GM21576 (cell line): ENCODE measurements at regions not wholly inside any gene's neighbourhood (a gene's known extent, or its start where the extent isn't known, plus 50 kb on each side); places are given as distances from the start of the nearest gene placed in this dataset.
"Not testable (repeated sequence)": the region's sequence is repeated elsewhere in the genome, so short reads cannot be mapped to it uniquely, and the experiment has no call there.

Experiments
- ATAC-seq: cut with Tn5 transposase; IDR thresholded peaks from one replicate; pipeline ENCODE4 v1.9.1; 2021; ENCODE audit warnings: mild to moderate bottlenecking, moderate library complexity; ENCODE audit not compliant: unreplicated experiment

DNA sequence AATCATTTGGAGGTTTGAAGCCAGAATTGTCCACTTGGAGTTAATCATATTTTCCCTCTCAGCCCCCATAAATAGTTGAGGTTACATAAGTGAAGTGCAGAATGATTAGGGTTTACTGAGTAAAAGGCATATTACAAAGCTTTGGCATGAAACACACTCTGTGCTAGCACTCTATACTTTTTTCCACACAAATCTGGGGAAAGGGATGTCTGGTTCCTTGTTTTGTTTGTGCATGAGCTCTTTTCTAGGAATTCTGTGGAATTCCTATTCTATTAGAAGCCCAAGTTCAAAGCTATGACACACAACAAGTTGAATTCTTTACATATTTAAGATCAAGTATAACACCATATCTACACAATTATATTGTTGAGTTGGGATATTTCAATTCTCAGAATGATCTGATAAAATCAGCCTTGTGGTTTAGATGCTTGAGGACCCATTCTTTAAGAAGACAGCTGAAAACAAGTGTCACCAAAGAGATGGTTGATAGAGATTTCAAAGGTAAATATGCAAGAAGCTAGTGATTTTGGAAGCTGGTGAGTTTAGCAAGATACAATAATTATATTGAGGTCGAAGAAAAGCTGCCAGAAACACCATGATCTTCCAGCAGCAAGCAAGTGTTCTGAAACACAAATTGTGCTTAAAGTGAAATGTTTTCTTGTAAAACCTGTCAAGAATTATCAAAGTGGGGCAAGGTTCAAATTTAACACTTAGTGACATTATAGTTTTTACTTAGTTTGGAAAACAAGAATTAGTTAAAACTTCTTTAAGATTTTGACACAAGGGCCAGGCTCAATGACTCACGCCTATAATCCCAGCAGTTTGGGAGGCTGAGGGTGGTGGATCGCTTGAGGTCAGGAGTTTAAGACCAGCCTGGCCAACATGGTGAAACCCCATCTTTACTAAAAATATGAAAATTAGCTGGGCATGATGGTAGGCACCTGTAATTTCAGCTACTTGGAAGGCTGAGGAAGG is 122.6 kb downstream of the INHBA start:
- no peak for ATAC-seq

DNA sequence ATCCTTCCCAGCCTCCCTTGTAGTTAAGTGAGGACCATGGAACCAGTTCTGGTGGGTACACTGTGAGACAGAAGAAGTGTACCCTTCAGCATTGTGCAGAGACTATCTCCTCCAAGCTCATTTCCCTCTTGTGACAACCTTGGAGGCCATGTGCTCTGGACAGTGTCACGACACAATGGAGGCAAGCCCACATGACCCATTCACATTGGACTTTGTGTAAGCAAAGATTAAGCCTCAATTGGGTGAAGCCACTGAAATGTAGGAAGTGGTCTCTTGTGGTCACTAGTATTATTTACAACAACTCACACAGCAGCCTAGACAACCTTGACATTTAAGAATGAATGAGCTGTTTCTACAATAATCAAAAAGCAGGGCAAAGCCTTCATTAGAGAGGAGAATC is 124.2 kb downstream of the INHBA start:
- ATAC-seq = no peak

DNA sequence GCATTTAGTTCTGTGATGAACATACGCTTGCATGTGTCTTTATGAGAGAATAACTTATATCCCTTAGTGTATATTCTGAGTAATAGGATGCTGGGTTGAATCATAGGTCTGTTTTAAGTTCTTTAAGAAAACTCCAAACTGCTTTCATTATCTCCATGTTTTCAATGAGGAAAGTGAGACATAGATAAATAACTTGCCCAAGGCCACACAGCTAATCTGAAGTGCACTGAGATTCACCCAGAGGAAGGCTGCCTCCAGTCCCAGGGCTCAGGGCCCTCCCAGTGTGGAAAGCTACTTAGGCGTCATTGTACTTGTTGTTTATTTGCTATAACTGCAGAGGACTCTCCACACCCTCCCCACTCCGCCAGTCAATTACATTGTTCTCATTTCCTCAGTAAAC is 126.7 kb downstream of the INHBA start:
- no peak for ATAC-seq

DNA sequence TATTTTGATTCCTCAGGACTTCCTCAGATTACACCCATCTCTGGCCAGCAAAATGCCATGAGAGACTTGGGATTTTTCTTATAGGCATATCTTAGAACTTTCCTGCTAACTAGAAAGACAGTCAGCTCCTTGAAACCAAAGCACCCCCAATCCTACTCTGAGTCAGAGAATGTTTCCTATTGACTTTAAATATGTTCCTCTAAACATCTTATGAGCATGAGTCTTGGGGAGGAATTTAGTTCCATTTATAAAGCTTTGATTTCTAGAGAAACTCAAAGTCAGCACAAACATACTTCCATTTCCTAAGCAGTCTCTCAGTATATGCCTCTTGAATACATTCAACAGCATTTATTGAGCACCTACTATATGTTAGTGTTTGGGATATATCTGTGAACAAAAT is 128.5 kb downstream of the INHBA start:
- no peak for ATAC-seq

DNA sequence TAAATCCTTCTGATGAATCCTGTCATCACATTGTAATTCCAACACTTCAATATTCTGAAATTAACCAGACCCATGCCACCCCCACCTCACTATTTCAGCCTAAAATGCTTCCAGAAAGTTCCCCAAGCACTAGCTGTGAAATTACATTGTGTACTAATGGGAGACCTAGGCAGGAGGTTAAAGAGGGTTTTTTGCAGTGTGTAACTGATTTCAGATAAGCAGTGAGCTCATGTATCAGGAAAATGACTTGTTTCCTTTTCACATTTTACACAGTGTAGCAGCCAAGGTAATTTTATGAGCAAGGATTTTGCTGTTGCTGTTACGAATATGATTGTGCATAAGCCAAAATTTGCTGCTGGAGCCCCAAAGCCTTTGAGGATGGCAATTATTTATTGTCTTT is 129.0 kb downstream of the INHBA start:
- no peak for ATAC-seq

GRCh38 chr7:41573443-41573842 is 129.4 kb downstream of the INHBA start:
- no peak for ATAC-seq

- no peak for ATAC-seq
Observed at GRCh38 chr7:41573015-41573414, 129.9 kb downstream of the INHBA start.

GRCh38 chr7:41571573-41571972 is 131.3 kb downstream of the INHBA start:
- no peak for ATAC-seq

DNA sequence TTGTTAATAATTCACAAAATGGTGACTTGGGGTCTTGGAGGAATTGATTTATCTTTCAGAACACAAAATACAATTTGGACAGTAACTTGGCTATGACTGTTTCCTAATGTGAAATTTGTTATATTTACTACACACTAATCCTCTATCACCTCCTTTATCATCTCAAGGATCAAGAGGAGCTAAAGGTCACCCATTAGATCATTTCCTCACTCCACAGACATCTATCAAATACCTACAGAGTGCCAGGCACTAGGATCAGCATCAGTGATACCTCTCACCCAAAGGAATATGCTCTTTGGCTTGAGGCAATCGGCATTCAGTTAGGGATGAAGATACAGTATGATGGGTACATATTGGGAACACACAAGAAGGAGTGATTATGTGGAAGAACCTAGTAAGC is 132.1 kb downstream of the INHBA start:
- no peak for ATAC-seq

DNA sequence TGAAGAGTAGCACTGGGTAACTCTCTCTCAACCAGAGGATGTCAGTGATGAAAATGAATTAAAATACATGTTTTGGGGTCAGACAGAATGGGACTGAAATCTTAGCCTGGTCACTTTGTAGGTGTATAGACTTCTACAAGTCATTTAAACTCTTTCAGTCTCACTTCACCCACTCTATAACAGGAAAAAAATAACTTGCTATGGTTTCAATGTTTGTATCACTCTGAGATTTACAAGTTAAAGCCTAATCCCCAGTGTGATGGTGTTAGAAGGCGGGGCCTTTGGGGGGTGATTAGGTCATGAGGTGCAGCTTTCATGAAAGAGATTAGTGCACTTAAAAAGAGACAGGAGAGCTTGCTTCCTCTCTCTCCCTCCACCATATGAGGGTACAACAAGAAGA is 134.8 kb downstream of the INHBA start:
- ATAC-seq = no peak

GRCh38 chr7:41567731-41568114 is 135.2 kb downstream of the INHBA start:
- ATAC-seq = no peak

DNA sequence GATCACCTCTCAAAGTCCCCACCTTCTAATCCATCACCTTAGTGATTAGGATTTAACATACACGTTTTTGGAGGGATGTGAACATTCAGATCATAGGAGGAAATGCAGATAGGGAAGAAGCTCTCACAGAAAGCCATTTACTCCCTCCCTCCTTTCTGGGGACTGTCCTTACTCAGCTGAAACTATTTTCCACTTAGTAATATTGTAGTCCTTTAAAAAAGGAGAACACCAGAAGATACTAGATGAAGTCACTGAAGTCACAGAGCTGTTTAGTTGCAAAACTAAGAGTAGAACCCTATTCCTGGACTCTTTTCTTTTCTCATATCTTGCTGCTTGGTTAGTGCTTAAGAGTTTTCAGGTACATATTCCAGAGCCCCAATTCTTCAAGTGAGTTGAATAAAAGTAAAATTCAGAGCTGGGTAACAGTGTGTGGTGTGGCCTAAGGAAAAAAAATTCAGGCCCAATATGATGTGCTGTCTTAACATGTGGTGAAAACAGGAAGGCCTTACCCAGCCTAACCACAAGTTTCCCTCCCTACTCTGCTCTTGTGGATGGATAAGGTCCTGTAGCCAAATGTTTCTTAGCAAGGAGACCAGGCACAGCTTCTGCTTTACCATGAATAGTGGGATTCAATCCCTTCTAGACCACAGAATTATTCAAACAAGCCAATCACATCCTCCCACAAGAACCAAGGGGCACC is 135.7 kb downstream of the INHBA start:
- ATAC-seq = no peak

DNA sequence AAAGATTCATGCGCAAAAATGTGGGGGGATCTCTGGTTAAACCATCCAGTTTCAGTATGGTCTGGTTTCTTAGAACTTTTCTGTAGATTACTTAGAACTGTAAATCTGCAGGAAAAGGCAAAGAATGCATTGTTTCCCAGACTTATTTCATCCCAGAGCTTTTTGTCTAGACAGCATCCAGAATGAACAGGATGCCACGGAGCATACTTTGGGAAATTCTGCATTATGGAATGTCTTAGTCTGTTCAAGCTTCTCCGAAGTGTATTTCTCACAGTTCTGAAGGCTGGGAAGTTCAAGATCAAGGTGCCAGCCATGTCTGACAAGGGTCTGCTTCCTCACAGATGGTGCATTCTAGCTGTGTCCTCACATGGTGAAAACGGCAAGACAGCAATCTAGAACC is 136.3 kb downstream of the INHBA start:
- no peak for ATAC-seq

DNA sequence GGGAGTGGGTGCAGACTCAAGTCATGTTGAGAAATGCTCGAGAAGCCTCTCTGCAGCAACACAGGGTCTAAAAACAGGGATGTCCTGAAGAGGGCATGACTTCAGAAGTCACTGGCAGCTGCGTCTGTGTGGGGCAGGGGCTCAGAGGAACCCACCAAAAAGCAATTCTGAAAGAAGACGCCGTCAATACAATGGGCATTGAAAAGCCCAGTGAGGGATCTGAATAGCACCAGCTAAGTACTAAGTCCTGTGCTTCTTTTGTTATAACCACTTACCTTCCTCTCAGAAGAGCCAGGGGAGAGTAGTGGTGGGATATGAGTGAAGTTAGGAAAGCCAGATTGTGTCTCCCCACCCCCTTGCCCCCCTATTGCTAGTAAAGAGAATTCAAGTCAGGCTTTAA is 137.2 kb downstream of the INHBA start:
- ATAC-seq = no peak

- ATAC-seq = no peak
Observed at GRCh38 chr7:41559426-41559825, 143.5 kb downstream of the INHBA start.

DNA sequence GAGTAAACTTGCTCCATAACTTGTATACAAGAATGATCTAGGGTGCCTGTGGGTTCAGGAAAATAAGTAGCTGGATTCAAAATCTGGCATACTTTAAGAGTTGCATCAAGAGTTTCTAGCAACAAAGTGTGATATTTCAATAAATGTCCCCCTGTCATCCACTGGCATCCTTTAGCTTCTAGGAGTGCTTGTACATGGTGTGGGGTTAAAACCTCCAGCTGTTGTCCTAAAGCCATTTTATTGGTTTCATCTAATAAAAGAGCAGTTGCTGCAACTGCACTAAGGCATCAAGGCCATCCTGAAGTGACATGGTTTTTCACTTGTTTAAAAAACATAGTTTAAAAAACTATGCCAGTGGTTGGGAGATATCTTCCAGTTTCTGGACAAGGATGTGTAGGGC is 148.4 kb downstream of the INHBA start:
- no peak for ATAC-seq

GRCh38 chr7:41550046-41550445 is 152.8 kb downstream of the INHBA start:
- not testable (repeated sequence) for ATAC-seq

DNA sequence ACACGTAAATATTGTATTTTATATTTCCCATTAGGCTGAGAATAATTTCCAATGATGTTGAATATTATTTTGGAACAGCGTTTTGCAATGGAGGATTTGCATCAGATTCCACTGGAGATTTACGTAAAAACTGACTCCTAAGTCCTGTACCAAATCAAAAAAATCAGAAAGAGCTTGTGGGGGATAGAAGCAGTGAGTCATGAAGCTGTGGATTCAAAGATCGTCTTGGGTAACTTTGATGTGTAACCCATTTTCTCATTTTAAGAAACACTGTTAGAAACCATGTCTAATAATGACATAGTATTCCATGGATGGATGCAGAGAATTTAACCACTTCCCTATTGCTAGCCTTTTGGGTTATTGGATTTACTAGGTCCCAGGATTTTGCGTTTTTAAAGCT is 158.6 kb downstream of the INHBA start:
- ATAC-seq = no peak

GRCh38 chr7:41540601-41541000 is 162.3 kb downstream of the INHBA start:
- no peak for ATAC-seq

DNA sequence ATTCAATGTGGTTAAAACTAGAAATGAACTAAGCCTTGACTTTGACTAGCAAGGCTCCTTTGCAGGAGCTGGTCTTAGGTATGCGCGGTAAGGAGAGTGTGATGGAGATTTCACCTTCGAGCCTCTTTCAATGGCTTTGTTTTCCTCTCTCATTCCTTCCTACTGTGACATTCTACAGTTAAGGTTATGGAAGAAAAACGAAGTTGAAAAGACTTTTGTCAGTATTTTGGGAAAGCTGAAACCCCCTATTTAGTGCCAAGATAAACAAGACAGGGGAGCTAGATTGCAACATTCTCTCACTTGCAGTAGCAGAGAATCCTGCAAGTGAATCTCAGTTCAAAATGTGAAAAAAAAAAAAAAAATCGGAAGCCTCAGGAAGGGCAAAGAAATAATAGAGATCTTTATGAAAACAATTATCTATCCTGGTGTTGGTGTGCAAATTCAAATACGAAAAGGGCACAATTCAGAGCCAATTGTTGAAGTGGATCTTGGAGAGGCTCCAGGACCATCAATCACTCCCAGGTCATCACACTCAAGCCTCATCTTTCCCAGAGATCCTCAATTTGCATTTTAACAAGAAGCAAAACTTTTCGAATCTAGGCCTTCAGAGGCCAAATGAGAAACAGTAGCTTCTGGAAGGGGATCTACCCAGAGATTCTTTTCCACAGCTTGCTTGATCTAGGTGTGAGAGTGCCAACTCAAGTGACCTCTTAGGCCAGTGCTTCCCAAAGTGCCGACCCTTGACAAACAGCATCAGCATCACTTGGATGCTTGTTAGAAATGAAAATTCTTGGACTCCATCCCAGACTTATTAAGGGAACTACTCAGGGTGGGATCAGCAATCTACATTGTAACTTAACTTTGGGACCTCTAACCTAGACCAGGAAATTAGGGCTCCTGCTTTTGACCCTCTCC is 163.8 kb downstream of the INHBA start:
- ATAC-seq = no peak
